CD4-positive, alpha-beta T cell treated with Interleukin-21 for 1 hour (primary cell): ENCODE measurements at regions not wholly inside any gene's neighbourhood (a gene's known extent, or its start where the extent isn't known, plus 50 kb on each side); places are given as distances from the start of the nearest gene placed in this dataset.

Experiments used
- DNase-seq: peaks from one replicate; pipeline ENCODE4 v3.0.0-alpha.2; 2020

DNA sequence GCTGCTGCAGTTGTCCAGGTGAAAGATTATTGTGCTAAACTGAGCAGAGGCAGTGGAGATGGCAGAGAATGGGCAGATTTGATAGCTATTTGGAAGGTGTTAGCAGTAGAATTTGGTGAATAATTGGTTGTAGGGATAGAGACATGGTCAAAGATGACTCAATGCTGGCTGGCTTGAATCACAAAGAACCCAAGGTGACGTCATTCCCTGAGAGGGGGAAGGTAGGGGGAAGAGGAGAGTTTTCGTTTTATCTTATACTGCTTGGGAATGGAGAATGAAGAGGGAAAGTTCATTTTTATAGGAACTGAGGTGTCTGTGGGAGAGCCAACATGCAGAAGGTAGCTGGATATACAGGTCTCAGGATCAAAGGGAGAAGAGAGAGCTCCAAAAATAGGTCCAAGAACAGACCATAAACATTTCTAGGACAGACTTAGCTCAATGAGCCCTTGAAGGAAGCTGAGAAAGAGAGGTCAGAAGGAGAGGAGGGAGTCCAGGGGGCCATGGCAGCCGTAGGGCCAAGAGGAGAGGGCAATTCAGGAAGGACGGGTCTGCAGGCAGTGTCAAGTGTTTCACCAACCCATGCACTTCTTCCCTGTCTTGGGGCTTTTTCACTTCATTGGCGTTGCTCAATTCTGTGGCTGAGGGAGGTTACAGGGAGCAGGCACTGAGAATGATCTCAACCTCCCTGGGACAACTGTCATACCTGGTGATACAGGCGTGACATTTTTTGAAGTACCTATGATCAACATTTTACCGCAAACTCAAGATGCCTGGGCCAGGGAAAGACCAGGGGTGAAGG, 281.3 kb downstream of the TDRD15 start:
- no peak for DNase-seq

- DNase-seq = no peak
Observed at GRCh38 chr2:21406386-21406785, 282.6 kb downstream of the TDRD15 start.

DNA sequence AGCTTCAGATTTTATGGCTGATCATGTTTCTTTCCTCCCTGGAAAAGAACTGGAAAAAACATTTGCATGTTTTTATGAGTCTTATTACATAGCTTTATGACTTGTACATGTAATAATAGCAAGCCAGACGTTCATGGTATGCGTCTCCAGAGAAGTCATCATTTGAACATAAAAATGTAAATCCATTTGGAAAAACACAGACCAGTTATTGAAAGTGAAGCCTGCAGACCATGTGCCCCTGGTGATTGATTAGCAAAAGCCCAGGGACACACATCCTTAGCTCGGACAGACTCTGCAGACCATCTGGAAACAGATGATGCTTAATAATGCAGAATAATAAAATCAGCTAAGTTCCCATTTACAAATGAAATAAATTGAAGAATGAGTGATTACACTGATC, 283.1 kb downstream of the TDRD15 start:
- DNase-seq = no peak

DNA sequence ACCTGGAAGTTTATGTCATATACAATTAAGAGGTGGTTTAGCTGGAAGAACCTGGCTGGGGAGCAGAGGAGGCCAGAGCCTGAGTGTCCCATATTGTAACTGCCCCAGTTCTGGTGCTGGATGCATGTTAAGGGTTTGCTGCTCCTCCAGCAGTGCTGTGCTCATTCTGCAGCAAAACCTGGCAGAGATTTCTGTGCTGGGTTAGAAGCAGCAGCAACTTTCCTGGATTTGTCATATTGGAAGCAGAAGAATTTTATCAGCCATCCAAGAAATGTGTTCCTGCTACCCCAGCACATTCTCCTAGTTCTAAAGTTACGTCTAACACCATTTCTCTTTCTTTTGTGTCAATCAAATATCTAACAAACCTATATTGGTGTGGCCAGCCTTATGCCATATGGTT, 284.1 kb downstream of the TDRD15 start:
- DNase-seq = no peak

DNA sequence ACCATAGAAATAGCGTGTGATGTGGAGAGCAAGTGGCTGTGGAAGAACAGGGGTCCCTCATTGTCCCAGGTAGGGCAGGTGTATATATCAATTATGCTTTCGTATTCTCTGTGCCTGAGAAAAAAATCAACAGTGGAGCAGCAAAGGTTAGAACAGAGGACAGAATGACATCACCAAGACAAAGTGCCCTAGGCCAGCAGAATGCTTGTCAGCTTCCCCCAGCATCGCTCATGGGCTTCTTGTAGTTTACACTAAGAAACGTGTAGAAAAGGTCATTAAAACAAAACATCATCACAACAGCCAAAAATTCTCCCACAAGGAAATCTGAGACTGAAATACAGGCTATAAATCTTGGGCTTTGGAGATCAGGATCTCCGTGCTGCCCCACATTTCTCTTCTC, 288.0 kb downstream of the TDRD15 start:
- DNase-seq = no peak

DNA sequence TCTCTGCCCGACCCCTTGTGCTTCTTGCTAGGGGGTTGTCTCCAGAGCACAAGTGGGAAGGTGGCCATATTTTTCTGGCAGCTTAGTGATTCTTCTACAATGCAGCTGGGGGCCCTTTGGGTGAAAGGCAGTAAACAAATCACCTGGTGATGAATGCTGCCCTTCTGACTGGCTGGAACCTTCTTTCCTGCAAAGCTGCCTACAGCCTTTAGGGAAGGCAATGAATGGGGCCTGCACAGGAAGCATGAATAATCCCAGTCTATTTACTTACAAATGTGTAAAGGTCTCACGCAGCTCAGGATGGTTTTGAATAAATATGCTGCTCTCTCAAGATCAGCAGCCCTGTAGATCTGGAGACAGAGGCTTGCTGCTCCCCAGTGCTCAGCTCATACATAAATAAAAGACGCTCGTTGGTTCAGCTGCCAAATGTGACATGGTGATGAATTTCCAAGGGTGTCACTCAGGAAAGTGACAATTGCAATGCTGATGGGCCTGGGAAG, 289.2 kb downstream of the TDRD15 start:
- no peak for DNase-seq

GRCh38 chr2:21415234-21415633, 291.5 kb downstream of the TDRD15 start:
- no peak for DNase-seq

DNA sequence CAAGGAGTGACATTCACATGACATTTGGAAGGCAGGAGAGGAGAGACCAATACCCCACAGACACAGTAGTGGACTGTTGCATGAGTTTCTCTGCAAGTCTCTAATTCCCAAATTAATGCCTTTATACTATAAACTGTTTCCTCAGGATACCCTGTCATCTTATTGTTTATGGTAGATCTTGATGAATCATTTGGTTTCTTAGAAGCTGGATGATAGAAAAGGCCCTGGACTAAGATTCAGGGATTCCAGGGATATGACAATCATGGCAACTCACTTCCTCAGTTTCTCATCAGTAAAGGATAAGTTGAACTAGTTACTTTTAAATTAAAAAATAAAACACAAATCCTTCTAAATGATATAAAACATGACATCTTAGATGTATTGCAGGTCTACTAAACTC, 292.5 kb downstream of the TDRD15 start:
- no peak for DNase-seq

- no peak for DNase-seq
Observed at GRCh38 chr2:21418456-21418855, 294.7 kb downstream of the TDRD15 start.

DNA sequence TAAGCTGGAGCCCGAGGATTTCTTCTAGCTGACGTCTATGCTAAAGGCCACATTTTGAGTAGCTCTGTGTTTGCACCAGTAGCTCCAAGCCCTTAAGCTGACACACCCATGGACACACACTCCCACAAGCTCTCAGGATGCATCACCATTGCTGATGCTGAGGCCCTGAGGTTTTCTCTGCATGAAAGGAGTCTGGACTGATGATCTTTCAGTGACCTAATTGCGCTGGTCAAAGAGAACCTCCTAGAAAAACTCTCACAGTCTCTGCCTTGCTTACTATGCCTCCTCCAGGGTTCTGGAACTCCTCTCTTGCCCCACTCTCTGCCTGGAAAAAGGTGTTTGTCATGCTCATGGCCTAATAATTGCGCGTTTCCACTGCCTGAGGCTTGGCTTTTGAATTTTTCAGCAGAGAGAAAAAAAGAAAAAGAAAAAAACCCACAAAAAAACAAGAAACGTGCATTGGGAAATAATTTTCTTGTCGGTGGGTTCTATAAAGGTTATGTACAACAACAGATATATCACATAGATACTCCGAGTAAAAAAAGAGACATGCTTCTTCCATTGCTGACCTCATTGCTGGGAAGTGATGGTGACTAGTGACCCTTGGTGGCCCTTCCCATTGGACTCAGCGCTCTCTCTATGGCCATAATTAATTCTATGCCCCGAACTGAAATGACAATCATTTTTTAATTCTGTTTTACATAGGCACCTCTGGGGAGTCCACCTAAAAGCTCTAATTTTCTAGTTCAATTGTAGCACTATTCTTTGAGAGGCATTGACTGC, 297.0 kb downstream of the TDRD15 start:
- no peak for DNase-seq

GRCh38 chr2:21422050-21422449, 298.3 kb downstream of the TDRD15 start:
- DNase-seq = no peak

GRCh38 chr2:21422724-21423522, 299.2 kb downstream of the TDRD15 start:
- DNase-seq = no peak

DNA sequence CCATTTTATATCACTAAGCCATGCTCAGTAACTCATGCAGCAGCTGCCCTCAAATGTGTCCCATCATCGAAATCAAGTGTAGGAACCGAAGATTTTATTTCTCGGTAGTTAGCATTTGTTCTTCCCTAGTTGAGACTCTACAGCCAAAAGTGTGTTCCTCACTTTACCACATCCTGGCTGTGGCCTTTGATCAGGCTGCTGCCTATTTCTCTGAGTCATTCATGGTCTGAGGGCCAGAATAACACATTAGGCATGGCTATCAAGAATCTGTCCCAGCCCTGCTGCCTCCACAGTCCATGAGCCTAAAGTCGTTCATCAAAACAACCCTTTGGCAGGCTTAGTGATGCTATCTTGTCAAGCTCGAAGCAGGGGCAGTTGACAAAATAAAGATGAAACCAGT, 300.1 kb downstream of the TDRD15 start:
- no peak for DNase-seq

GRCh38 chr2:21424375-21424774, 300.6 kb downstream of the TDRD15 start:
- no peak for DNase-seq

DNA sequence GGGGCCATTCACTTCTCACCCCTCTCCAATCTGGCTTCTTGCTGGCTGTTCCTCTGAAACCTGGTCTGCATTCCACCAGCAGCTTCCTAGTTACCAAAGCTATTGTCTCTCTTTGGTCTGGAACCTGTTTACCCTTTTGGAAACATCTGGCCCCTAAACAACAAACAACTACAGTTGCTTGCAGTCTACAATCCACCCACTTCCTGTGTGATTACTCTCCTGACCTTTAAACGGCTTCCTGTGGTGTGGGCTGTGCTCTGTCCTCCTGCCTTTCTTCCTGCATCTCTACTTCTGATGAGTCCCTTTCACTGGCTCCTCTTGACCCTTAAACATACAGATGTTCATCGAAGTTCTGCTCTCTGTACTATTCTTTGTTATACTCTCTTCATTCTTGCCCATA, 303.8 kb downstream of the TDRD15 start:
- no peak for DNase-seq

GRCh38 chr2:21428754-21429153, 305.0 kb downstream of the TDRD15 start:
- no peak for DNase-seq

- DNase-seq = no peak
Observed at GRCh38 chr2:21429747-21430146, 306.0 kb downstream of the TDRD15 start.

GRCh38 chr2:21431078-21431477, 307.3 kb downstream of the TDRD15 start:
- DNase-seq = no peak

DNA sequence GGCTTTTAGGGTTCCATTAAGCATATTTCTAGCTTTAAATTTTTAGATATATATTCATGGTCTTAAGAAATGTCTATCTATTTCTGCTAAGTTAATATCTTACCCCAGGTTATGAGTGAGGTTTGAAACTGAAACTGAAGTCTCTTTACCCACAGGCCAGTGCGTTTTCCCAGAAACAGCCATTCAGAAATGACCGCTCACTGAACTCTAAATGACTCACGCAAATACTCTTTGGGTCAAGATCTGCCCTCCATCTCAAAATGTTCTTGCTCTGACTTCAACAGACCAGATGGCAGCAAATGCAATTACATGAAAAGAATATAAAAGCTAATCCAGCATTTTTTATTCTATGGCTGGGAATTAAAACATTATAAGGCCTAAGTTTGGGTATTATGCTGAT, 315.2 kb downstream of the TDRD15 start:
- DNase-seq = no peak

GRCh38 chr2:21441442-21441841, 317.7 kb downstream of the TDRD15 start:
- DNase-seq = no peak

DNA sequence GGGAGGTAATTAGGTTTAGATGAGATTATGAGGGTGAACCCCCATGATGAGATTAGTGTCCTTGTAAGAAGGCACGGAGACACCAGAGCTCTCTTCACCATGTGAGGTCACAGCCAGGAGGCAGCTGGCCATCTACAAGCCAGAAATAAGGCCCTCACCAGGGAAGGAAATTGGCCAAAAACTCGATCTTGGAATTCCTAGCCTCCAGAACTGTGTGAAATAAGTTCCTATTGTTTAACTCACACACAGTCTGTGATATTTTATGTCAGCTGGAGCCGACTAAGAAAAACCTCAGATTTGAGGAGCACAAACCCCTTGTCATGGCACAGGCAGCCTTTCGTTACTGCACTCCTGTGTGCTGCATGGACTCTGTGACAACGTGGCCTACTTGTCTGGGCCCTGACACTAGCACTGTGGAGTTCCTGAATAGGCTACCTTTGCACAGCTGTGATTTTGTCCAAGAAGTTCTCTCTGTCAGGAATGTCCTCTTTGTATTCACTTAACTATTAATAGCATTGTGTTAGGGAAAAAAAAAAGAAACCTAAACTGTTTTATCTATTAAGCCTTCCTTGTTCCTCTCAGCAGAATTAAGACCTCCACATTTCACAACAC, 319.8 kb downstream of the TDRD15 start:
- DNase-seq = no peak

- no peak for DNase-seq
Observed at GRCh38 chr2:21449881-21450280, 326.1 kb downstream of the TDRD15 start.

DNA sequence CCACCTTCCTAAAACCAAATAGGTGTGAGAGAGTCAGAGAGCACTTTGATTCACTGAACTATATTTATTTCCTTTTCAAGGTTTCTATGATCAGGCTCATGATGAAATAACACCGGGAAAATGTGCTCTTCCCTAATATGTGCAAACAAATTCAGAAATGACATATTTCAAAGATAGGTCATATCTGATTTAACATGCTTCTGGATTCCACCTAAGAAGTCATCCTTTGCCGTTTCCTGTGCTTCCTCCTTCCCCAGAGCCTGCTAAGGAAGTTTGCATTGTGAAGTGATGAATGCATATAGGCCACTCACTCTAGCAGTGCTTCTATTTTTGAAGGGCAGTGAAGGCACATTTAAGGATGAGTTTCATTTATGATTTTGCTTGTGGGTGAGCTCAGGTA, 327.6 kb downstream of the TDRD15 start:
- no peak for DNase-seq
